GM18498 (cell line): ENCODE measurements at regions not wholly inside any gene's neighbourhood (a gene's known extent, or its start where the extent isn't known, plus 50 kb on each side); places are given as distances from the start of the nearest gene placed in this dataset.
A peak's percentile ranks its signal among the peaks of the same experiment; 100 is the strongest.
"Not testable (repeated sequence)": the region's sequence is repeated elsewhere in the genome, so short reads cannot be mapped to it uniquely, and the experiment has no call there.

ENCODE experiments used
- ATAC-seq: cut with Tn5 transposase; IDR thresholded peaks from one replicate; pipeline ENCODE4 v1.9.1; 2021; ENCODE audit warnings: mild to moderate bottlenecking, moderate library complexity; ENCODE audit not compliant: unreplicated experiment

DNA sequence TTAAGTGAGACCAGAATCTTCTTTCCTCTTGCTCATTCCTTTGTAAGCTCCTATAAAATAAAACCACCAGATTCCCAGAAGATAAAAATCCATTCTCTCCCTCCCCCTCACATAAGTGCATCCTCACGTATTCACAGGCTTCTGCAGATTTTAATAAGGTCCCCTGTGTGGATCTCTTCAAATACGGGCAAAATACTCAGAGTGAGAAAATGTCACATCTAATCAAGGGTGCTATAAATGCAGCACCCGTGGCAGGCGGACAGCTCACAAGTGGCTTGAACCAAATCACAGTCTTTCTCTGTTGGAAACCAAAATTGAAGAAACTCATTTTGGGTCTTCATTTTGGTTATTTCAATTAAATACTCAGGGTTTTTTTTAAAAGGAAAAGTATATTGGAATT, 212.9 kb upstream of the CMC1 start:
- ATAC-seq: no peak

GRCh38 chr3:28033059-28033784, 208.2 kb upstream of the CMC1 start:
- no peak for ATAC-seq

DNA sequence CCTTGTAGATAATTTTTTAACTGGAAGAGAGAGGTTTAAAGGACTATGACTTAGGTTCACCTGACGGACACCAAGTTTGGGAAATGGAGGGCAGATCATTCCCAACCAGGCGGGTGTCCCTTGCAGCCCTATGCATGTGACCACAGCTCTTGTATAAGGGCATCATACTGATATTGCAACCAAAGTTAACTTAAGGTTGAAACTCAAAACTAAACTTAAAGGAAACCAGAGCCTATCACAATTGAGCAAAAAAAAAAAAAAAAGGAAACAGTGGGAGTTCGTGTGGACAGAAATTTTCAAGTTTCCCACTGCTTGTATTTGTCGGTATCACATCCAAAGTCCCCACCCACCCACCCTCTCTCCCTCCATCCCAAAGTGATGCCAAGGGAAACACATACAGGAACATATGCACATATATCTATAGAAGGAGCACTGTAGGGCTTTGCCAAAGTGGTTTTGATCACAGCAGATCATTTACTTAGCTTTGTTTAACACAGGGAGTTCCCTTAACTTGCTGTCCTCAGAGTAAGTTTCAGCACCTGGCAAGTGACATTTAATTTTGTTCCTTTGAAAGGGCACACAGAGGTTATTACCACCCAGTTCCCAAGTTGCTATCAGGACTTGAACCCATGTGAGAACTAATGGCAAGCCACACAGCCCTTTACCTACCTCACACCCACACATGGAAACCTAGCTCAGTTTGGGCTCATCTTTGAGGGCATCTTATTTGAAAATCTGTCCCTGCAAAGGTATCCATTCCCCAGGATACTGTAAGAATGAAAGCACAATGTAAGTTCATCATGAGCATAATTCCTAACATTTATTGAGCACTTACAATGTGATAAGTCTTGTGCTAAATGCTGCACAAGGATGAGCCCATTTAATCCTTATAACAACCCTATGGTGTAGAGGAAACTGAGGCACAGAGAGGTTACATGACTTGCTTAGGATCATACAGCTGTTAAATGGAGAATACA, 204.5 kb upstream of the CMC1 start:
- peak; percentile 67 for ATAC-seq

GRCh38 chr3:28039234-28039633, 202.2 kb upstream of the CMC1 start:
- peak; percentile 50 for ATAC-seq

DNA sequence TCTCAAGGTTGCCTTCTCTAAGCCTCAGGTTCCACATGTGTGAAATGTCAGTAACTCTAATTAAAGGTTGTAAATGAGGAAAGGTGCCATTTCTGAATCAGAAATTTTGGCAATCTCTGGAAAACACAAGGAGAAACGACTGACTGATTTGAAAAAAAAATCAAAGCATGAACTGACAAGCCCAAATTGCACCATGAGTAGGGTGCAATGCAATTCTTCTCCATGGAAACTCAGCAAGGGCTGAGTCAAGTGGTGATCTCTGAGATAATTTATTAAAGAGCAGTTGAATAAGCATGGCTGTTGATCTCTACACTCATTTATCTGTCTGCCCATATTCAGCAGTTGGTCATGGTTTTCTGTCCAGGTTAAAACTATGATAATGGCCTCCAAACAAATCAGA, 201.6 kb upstream of the CMC1 start:
- no peak for ATAC-seq

DNA sequence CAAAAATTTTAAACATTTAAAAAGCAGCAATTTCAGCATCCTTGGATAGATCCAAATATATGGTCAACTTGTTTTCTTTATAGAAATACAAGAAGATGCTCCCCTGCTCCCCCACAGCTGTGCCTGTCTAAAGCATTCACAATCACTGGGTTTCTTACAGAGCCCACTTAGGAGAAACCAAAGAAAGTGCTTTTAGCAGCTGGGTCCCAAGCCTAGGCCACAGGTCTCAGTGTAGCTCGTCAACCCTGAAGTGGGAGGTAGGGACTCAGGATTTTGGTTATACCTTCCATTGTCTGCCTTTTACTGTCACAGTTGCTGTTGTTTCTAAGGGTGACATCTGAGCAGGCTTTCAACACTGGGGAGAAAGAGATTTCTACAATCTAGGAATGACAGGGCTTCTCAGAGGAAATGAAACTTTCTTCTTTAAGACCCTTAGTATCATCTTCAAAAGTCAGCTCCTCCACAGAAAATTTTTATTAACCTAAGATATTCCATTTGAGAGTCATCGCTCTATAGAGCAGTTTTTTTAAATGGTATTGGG, 199.3 kb upstream of the CMC1 start:
- ATAC-seq: peak; percentile 54

DNA sequence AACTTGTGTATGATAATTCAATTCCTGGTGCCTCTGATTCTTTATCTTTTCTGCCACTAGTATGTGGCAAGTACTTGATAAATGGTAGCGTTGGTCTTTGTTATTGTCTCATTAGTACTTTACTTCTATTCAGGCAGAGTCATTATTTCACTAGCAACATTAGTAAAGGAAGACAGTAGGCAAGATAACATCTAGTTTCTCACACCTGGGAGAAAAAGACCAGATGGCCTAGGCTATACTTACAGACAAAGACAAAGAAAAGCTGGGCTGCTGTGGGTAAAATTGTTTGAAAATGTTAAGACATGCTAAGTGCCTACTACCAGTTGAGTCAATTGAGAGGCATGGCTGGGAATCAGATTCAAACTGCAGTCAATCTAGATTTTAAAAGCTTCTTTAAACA, 198.7 kb upstream of the CMC1 start:
- peak; percentile 48 for ATAC-seq

- no peak for ATAC-seq
Measured at GRCh38 chr3:28050120-28050519, 191.3 kb upstream of the CMC1 start.

GRCh38 chr3:28050885-28051284, 190.5 kb upstream of the CMC1 start:
- ATAC-seq: no peak

- no peak for ATAC-seq
Measured at GRCh38 chr3:28053759-28054158, 187.7 kb upstream of the CMC1 start.

DNA sequence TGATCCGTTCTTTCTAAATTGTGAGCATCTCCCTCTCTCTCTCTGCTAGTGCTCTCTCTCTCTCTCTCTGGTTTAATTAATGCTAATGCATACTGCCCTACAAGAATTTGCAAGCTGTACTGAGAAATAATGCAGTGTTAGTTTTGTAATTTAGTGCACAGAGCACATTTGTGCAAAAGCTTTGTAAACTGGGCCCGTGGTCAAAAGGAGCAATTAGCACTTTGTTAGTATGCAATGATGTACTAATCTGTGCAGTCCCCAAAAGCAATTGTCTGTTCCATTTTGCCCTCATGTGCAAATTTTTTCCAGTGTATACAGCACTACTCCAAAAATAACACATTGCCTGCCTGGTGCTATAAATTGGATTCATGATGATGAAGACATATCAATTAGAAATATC, 184.6 kb upstream of the CMC1 start:
- no peak for ATAC-seq

- ATAC-seq: no peak
Measured at GRCh38 chr3:28057539-28057938, 183.9 kb upstream of the CMC1 start.

DNA sequence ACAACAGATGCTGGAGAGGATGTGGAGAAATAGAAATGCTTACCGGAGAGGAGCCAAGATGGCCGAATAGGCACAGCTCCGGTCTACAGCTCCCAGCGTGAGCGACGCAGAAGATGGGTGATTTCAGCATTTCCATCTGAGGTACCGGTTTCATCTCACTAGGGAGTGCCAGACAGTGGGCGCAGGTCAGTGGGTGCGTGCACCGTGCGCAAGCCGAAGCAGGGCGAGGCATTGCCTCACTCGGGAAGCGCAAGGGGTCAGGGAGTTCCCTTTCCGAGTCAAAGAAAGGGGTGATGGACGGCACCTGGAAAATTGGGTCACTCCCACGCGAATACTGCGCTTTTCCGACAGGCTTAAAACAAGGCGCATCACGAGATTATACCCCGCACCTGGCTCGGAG, 182.2 kb upstream of the CMC1 start:
- ATAC-seq: not testable (repeated sequence)

DNA sequence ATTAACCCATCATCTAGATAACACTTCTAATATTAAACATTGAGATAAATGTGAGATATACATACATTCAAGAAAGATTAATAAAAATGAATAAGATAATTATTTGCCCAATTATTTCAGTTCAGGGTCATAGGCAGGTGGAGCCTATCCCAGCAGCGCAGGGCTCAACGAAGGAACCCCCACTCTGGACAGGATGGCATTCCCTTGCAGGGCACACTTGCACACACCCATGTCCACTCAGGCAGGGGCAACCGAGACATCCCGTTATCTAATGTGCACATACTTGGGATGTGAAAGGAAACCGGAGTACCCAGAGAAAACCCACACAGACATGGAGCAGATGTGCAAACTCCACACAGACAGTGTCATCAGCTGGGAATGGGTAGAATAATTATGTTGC, 175.4 kb upstream of the CMC1 start:
- ATAC-seq: no peak

- ATAC-seq: no peak
Measured at GRCh38 chr3:28067014-28067413, 174.4 kb upstream of the CMC1 start.

GRCh38 chr3:28068342-28068741, 173.1 kb upstream of the CMC1 start:
- no peak for ATAC-seq

GRCh38 chr3:28069438-28069837, 172.0 kb upstream of the CMC1 start:
- ATAC-seq: no peak

DNA sequence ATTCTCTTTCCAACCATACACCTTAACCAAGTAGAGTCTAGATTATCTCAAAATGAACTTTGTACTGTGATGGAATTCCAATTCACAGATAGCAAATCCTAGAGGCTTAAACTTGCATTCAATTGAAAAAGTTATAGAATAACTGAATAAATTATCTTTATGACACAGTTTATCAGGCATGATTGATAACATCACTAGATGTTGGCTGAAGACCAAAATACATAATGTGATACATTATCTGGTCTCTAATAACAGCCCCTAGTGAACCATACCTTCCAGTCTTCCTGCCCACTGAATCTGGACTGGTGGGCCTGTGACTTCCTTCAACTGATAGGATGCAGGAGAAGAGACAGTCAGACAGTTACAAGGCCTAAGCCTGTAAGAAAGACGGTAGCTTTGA, 165.2 kb upstream of the CMC1 start:
- ATAC-seq: no peak

- ATAC-seq: no peak
Measured at GRCh38 chr3:28077572-28077971, 163.8 kb upstream of the CMC1 start.

GRCh38 chr3:28078536-28078935, 162.9 kb upstream of the CMC1 start:
- ATAC-seq: no peak

DNA sequence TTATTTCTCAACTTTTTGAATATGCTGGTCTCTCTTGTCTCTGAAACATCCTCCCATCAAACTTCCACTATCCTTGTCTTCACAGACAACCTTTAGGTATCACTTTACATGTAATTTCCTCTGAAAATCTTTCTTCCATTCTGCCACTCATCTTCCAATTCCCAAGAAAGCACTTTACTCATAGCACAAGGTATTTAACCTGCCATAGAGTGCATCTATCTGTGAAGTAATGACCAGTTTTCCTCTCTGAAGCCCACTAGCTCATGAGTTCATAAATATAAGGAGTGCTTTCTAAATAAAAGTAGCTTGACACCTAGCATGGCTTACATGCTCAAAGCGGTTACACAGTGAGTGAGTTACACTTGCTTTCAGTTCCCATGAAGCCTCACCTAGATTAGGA, 160.7 kb upstream of the CMC1 start:
- no peak for ATAC-seq

DNA sequence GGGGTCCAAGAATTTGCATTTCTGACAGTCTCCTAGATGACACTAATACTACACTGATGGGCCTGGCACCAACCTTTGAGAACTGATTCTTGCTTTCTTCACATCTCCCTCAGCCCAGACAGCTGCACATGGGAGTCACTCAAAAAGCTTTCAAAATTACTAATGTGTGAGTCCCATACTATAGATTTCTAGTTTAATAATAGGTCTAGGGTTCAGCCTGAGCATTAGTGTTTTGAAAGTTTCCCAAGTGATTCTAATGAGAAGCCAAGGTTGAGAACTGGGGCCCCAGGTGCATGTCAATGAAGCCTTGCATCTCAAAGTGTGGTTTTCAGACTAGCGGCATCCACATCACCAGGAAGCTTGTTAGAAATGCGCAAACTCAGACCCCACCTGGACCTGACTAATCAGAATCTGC, 159.9 kb upstream of the CMC1 start:
- peak; percentile 68 for ATAC-seq
